CD4-positive, alpha-beta T cell treated with Interleukin-17A for 4 hours (primary cell): ENCODE measurements at regions not wholly inside any gene's neighbourhood (a gene's known extent, or its start where the extent isn't known, plus 50 kb on each side); places are given as distances from the start of the nearest gene placed in this dataset.
"Not testable (repeated sequence)": the region's sequence is repeated elsewhere in the genome, so short reads cannot be mapped to it uniquely, and the experiment has no call there.

Source experiments
- DNase-seq: peaks from one replicate; pipeline ENCODE4 v3.0.0-alpha.2; 2020; ENCODE audit warnings: mixed read lengths

DNA sequence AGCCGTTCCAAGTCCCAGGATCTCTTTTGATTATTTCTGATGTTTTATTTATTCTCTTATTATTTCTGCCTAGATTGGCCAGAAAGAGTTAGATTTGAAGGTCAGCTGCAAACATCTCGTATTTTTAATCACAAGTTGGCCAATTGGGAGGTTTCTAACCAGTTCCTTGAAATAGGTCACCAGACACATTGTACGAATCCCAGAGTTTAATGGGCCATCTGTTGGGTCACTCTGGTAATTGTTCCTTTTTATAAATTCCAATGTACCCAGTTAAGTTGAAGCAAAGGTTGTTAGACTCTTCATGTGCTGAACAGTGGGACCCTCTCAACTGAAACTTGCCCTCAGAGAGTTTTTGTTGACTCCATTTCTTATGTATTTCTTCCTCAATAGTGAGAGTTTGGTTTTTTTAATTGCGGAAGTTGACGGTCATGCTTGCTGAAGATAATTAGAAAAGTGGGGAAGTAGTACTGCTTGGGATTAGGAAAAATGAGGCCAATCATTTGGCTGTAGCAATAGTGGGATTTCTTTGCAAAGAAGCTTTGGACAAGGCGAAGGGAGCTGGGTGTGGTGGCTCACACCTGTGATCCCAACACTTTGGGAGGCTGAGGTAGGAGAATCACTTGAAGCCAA is 382.7 kb upstream of the RGS6 start:
- DNase-seq = no peak

GRCh38 chr14:71550367-71550766 is 381.9 kb upstream of the RGS6 start:
- no peak for DNase-seq

GRCh38 chr14:71551291-71551950 is 380.8 kb upstream of the RGS6 start:
- no peak for DNase-seq

DNA sequence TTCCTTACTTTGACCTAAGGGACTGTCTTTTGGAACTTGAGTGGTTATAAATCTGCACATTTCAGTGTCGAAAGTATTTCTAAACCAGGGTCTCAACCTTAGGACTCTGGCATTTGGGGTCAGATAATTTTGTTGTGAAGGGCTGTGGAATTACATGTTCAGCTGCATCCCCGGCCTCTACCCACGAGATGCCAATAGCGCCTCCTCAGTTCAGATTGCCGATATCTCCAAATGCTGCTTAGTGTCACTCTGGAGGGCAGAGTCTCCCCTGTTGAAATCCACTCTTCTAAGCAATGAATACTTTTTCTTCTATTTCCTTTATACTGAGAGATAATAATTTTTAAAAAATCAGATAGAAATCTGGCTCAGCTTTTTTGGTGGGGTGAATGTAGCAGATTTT is 379.4 kb upstream of the RGS6 start:
- DNase-seq = no peak

GRCh38 chr14:71553779-71554178 is 378.4 kb upstream of the RGS6 start:
- no peak for DNase-seq

DNA sequence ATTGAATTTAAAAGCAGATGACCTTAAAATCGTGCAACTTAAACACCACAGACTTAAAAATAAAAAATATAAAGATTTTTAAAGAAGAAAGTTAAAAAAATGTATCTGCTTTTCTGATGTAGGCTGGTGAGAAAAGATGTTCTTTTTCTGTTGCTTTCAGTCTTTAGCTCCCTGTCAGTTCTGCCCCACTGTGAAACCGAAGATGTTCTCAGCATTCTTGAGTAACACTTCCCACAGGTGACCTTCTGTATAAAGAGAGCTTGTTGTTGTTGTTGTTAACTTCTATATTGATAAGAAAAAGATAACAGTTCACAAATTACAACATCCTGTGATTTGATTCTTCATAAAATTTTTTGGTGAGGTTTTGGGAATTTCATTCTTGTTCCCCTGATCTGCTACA is 377.9 kb upstream of the RGS6 start:
- no peak for DNase-seq

DNA sequence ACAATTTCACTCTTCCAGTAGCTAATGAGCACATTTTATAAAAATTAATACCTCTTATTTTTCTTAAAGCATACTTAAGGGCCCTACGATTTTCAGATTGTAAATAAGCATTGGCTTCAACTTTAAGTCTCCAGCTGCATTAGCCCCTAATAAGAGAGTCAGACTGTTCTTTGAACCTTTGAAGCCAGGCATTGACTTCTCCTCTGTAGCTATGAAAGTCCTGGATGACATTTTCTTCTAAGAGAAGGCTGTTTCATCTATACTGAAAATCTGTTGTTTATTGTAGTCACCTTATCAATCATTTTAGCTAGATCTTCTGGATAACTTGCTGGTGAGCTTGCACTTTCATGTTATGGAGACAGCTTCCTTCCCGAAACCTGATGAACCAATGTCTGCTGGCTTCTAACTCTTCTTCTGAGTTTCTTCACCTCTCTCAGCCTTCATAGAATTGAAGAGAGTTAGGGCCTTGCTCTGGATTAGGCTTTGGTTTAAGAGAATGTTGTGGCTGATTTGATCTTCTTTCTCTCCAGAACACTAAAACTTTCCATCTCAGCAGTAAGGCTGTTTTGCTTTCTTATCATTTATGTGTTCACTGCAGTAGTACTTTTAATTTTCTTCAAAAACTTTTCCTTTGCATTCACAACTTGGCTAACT is 377.1 kb upstream of the RGS6 start:
- DNase-seq = no peak

DNA sequence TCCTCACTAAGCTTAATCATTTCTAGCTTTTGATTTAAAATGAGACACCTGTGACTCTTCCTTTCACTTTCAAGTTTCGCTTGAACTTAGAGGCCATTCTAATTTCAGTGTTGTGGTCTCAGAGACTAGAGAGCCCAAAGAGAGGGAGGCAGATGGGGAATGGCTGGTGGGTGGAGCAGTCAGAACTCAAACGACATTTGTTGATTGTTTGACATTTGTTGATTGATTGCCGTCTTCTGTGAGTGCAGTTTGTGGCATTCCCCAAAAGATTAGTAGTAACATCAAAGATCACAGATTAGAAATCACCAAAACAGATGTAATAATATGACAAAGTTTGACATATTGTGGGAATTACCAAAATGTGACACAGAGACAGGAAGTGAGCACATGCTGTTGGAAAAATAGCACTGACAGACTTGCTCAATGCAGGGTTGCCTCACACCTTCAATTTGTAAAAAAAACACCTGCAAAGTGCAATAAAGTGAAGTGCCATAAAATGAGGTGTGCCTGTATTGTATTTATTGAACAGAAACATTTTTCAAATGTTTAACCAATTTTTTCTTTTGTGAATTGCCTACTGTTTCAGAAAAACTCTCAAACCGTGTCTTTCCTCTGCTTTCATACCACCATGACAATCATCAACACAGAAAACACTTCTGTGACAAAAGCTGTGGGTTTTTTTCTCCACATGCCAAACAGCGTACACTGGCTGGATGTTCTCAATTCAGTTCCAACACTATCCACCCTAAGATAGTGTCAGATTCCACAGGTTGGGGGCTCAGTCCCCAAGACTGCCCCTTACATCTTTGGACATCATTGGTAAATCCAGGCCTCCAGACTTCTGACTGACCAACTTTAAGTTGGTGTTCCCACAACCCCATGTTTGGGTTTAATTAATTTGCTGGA is 376.3 kb upstream of the RGS6 start:
- peak; percentile 61 for DNase-seq

DNA sequence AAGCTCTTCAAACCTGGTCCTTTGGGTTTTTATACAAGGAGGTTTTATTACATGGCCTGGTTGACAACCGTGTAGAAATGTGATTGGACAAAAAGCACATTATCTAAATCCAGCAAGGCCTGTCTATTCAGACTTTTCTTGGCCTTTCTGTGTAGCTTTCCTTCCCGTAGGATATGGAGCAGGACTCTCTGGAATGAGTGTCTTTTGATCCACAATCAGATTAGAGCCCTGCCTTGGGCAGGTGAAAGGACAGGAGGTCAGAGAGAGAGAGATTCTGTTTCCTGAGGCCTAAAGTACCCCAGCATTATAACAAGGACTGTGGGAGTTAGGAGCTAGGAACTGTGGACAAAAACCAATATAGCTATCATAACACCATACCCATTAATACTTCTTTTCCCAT is 375.5 kb upstream of the RGS6 start:
- no peak for DNase-seq

DNA sequence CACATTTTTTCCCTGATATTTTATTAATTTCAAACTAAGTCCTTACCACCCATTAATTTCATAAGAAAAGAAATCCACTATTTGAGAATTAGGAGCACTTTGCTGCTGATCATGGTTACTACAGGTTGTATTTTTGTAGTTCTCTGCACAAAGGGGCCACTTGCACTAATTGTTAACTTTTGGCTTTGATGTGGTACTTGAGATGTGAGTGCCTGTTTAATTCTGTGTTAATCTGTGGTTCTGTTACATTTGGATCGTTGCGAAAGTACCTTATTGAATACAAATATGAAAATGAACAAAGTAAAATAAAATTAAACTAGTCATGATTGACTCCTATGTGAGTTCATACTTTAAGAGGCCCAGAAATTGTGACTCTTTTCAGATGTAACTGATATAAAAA is 374.9 kb upstream of the RGS6 start:
- DNase-seq = no peak

DNA sequence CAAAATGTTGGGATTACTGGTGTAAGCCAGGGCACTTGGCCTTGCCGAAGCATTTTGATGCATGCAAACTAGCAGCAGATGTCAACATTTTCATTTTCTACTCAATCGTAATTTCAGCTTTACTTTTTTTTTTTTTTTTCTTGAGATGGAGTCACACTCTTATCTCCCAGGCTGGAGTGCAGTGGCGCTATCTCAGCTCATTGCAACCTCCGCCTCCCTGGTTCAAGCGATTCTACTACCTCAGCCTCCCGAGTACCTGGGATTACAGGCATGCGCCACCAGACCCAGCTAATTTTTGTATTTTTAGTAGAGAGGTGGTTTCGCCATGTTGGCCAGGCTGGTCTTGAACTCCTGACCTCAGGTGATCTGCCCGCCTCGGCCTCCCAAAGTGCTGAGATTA is 373.3 kb upstream of the RGS6 start:
- DNase-seq = not testable (repeated sequence)

DNA sequence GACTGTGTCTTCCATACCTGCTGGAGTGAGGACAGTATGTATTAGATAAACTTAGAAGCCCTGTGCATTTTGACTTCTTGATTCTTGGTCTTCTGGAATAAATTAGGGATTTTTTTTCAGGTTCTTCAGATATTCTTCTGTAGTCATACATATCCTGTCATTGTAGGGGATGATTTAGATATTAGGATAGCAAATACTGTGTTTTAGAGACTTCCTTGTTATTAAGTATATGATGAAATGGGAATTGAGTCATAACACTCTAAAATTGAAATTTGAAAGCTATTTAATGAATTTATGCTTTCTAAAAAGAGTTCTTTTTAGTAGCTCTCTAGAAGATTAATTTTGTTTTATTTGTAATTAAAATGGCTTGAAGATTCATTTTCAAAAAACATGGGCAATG is 371.5 kb upstream of the RGS6 start:
- DNase-seq = no peak

- DNase-seq = no peak
Measured at GRCh38 chr14:71563492-71564153, 368.6 kb upstream of the RGS6 start.

DNA sequence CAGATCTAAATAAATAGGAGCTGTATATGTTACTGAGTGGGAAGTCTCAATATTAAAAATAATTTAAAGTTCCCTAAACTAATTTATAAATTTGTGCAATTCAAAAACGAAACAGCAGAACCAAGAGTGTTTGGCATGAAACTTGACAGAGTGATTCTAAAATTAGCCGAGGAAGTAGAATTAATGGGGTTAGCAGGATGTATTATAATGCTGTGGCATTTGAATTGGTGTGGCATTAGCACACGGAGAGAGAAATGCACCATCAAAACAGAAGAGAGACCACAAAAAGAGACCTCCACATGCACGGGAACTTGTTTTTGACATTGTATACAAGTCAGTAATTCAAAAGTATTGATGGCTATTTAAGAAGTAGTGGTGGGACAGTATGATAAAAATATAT is 366.0 kb upstream of the RGS6 start:
- DNase-seq = no peak

- DNase-seq = not testable (repeated sequence)
Measured at GRCh38 chr14:71567499-71568133, 364.6 kb upstream of the RGS6 start.

DNA sequence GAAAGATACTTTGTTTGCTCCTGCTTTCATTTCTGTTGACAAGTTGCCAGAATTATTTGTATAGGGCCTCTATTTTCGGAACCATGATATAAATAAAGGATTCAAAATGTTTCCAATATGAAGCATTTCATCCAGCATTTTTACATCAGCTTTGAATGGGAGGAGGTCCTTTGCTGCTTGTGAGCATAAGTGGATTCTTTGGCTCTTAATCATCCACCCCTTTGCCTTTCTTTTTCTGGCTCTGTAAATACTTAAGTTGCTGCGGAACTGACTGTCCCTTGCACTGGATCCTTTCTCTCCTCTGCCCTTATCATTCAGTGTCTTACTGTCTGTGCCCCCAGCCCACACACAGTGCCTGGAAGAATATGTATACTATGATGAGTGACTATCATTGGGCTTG is 357.3 kb upstream of the RGS6 start:
- no peak for DNase-seq

GRCh38 chr14:71576472-71576871 is 355.8 kb upstream of the RGS6 start:
- DNase-seq = no peak

GRCh38 chr14:71579331-71579730 is 352.9 kb upstream of the RGS6 start:
- no peak for DNase-seq

DNA sequence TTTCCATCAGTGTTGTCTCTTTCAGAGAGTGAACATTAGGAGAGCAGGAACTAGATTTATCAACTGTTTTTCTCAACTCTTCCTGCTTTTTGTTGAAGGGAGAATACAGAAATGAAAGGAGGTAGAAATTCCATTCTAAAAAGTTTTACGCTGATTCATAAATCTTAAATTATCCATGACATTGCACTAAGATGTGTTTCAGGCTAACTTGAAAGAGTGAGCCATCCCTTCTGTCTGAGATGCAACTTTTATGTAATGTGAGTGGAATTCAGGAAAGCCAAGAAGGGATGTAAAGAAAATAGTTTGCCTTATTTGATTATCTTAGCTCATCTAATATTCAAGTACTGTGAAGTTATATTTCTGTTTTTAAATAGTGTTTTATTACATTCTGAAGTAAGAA is 349.5 kb upstream of the RGS6 start:
- no peak for DNase-seq

- DNase-seq = no peak
Measured at GRCh38 chr14:71583194-71583593, 349.0 kb upstream of the RGS6 start.

GRCh38 chr14:71583705-71584104 is 348.5 kb upstream of the RGS6 start:
- DNase-seq = no peak

- DNase-seq = no peak
Measured at GRCh38 chr14:71585361-71585760, 346.9 kb upstream of the RGS6 start.
